ENCODE measurements at regions not wholly inside any gene's neighbourhood (a gene's known extent, or its start where the extent isn't known, plus 50 kb on each side); places are given as distances from the start of the nearest gene placed in this dataset.
A peak's percentile ranks its signal among the peaks of the same experiment; 100 is the strongest.

DNA sequence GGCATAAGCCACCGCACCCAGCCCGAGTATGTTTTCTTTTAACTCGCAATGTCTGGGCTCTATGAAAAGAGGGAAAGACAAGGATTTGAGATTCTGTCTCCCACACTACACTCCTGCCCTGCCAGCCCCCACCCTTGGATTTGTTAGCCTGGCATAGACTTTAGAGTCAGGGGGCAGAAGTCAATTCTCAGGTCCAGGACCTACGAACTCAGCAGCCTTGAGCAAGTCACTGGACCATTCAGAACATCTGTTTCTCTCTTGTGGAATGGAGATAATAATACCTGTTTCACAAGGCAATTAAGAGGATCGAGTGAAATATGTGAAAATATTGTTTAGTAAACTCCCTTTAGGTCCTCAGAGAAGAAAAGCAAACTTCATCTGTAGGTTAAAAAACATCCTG lies 66.1 kb upstream of the FUT8 start:
- Histone ChIP-seq H4K20me1 (no peaks in the 10 kb centered on the region), H3K27me3 (peaks cover 0 to 10% (median 0%) of the 10 kb centered on the region in 11 experiments; a peak in 1 of 22 replicates), H3K4me2 (peak overlapping the region in 4 of 11 experiments; percentile 13 to 76 (median 60); a peak in 8 of 22 replicates), H3K27ac (peak overlapping the region in 1 of 11 experiments; percentile 39; a peak in 3 of 22 replicates), H3K36me3 (no peaks in the 10 kb centered on the region), H3K4me1 (peaks cover 0 to 15% (median 0%) of the 10 kb centered on the region in 10 experiments; a peak in 6 of 20 replicates), H3K9me3 (replicated peaks in 1 of 11) (no peaks in the 10 kb centered on the region), H3K9ac (peak overlapping the region in 1 of 11 experiments; percentile 17; a peak in 1 of 22 replicates), H3K4me3 (no peak overlapping the region)
- TF ChIP-seq Cebpa-rat (IDR thresholded peaks at IDR 0.05): no peak

GRCh38 chr14:65346895-65347294 lies 65.6 kb upstream of the FUT8 start:
- H3K27me3 ChIP-seq: peaks cover 0 to 8% (median 0%) of the 10 kb centered on the region in 11 experiments; a peak in 1 of 22 replicates
- H3K9me3 ChIP-seq (replicated peaks in 1 of 11): no peaks in the 10 kb centered on the region
- no peak overlapping the region for H3K4me3 ChIP-seq
- H3K4me2 ChIP-seq: peak overlapping the region in 4 of 11 experiments; percentile 13 to 76 (median 60); a peak in 8 of 22 replicates
- TF ChIP-seq Cebpa-rat (IDR thresholded peaks at IDR 0.05): no peak
- peaks cover 0 to 15% (median 0%) of the 10 kb centered on the region in 10 experiments; a peak in 6 of 20 replicates for H3K4me1 ChIP-seq
- H3K36me3 ChIP-seq: no peaks in the 10 kb centered on the region
- no peaks in the 10 kb centered on the region for H4K20me1 ChIP-seq
- peak overlapping the region in 1 of 11 experiments; percentile 39; a peak in 3 of 22 replicates for H3K27ac ChIP-seq
- H3K9ac ChIP-seq: peak overlapping the region in 1 of 11 experiments; percentile 17; a peak in 1 of 22 replicates

GRCh38 chr14:65348137-65348536 lies 64.4 kb upstream of the FUT8 start:
- Histone ChIP-seq H3K4me3 (no peak overlapping the region), H3K27me3 (peaks cover 0 to 4% (median 0%) of the 10 kb centered on the region in 11 experiments; a peak in 1 of 22 replicates), H3K9ac (no peak overlapping the region), H3K36me3 (no peaks in the 10 kb centered on the region), H3K9me3 (replicated peaks in 1 of 11) (no peaks in the 10 kb centered on the region), H3K27ac (no peak overlapping the region), H3K4me1 (peaks cover 2 to 15% (median 4%) of the 10 kb centered on the region in 10 experiments; a peak in 17 of 20 replicates), H3K4me2 (no peak overlapping the region), H4K20me1 (no peaks in the 10 kb centered on the region)
- TF ChIP-seq Cebpa-rat (IDR thresholded peaks at IDR 0.05): no peak

DNA sequence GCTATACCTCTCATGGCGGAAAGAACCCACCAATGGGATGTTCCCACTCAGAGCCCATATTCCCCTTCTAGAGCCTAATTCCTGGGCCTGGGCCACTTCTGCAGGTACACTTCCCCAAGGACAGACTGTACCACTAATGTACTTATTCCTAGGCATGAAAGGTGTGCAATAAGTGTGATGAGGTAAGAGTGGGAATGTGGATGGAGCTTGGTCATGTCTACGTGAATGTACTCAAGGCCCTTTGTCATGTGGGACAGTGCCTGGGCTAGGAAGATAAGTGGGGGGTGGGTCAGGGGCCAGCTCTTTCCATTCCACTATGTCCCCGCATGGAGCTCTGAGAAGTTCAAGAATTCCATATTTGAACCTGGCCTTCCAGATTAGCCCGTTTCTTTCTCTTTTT lies 63.4 kb upstream of the FUT8 start:
- Histone ChIP-seq H3K9ac (no peak overlapping the region), H3K27me3 (peaks cover 0 to 4% (median 0%) of the 10 kb centered on the region in 11 experiments; a peak in 1 of 22 replicates), H3K9me3 (replicated peaks in 1 of 11) (no peaks in the 10 kb centered on the region), H4K20me1 (no peaks in the 10 kb centered on the region), H3K4me2 (no peak overlapping the region), H3K4me3 (no peak overlapping the region), H3K36me3 (no peaks in the 10 kb centered on the region), H3K27ac (no peak overlapping the region), H3K4me1 (peaks cover 4 to 18% (median 9%) of the 10 kb centered on the region in 10 experiments; a peak in 17 of 20 replicates)
- 0 out of 22 replicates have a peak, but pooled peaks of 1 of the 11 experiments have one; percentile 39 for TF ChIP-seq Cebpa-rat (IDR thresholded peaks at IDR 0.05)

- no peaks in the 10 kb centered on the region for H3K36me3 ChIP-seq
- H3K4me2 ChIP-seq: no peak overlapping the region
- H3K4me3 ChIP-seq: no peak overlapping the region
- peaks cover 0 to 7% (median 0%) of the 10 kb centered on the region in 11 experiments; a peak in 1 of 22 replicates for H3K27me3 ChIP-seq
- peaks cover 4 to 15% (median 11%) of the 10 kb centered on the region in 10 experiments; a peak in 17 of 20 replicates for H3K4me1 ChIP-seq
- no peak for TF ChIP-seq Cebpa-rat (IDR thresholded peaks at IDR 0.05)
- H3K9ac ChIP-seq: no peak overlapping the region
- H4K20me1 ChIP-seq: no peaks in the 10 kb centered on the region
- no peak overlapping the region for H3K27ac ChIP-seq
- no peaks in the 10 kb centered on the region for H3K9me3 ChIP-seq (replicated peaks in 1 of 11)
Observed at GRCh38 chr14:65351493-65352194, 60.9 kb upstream of the FUT8 start.

DNA sequence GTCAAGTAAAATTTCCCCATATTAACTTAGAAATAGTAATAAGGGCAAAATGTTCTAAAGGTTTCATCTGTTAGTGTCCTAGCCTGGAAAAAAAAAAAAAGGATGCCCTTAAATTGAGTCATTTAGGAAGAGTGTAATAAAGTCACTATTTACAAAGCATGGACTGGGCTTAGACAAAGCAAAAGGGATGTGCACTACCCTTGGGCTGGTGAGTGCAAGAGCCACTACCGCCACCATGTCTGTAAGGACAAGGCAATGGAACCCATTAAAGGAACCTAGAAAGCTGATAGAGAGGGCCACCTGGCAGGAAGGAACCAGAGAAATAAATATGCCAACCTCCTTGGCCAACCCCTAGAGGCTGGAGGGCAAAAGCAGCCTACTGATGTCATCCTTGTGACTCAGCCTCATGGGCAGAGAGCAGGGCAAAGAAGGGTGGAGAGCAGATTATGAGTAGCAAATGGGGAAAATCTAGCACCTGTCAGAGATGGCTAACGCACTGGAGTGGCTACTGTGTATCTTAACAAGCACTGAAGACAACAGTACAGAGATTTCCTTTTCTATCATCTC lies 59.5 kb upstream of the FUT8 start:
- Histone ChIP-seq H3K27ac (no peak overlapping the region), H4K20me1 (no peaks in the 10 kb centered on the region), H3K9ac (no peak overlapping the region), H3K27me3 (peaks cover 0 to 6% (median 0%) of the 10 kb centered on the region in 11 experiments; a peak in 1 of 22 replicates), H3K4me3 (no peak overlapping the region), H3K4me1 (peaks cover 0 to 23% (median 12%) of the 10 kb centered on the region in 10 experiments; a peak in 11 of 20 replicates), H3K36me3 (no peaks in the 10 kb centered on the region), H3K9me3 (replicated peaks in 1 of 11) (no peaks in the 10 kb centered on the region), H3K4me2 (peak overlapping the region in 9 of 11 experiments; percentile 1 to 50 (median 26); a peak in 12 of 22 replicates)
- TF ChIP-seq Cebpa-rat (IDR thresholded peaks at IDR 0.05): no peak

- Histone ChIP-seq H3K27ac (no peak overlapping the region), H3K4me3 (no peak overlapping the region), H3K4me2 (no peak overlapping the region; a peak in 1 of 22 replicates), H3K36me3 (no peaks in the 10 kb centered on the region), H3K9me3 (replicated peaks in 1 of 11) (no peaks in the 10 kb centered on the region), H3K27me3 (0 out of 22 replicates have a peak, but pooled peaks cover 0 to 4% (median 0%) of the 10 kb centered on the region in 11 experiments), H4K20me1 (no peaks in the 10 kb centered on the region), H3K4me1 (peaks cover 0 to 25% (median 12%) of the 10 kb centered on the region in 10 experiments; a peak in 12 of 20 replicates), H3K9ac (no peak overlapping the region)
- no peak for TF ChIP-seq Cebpa-rat (IDR thresholded peaks at IDR 0.05)
Observed at GRCh38 chr14:65354131-65354530, 58.4 kb upstream of the FUT8 start.

- TF ChIP-seq Cebpa-rat (IDR thresholded peaks at IDR 0.05): no peak
- Histone ChIP-seq H3K4me3 (no peak overlapping the region), H3K4me2 (no peak overlapping the region), H4K20me1 (no peaks in the 10 kb centered on the region), H3K9ac (no peak overlapping the region), H3K27me3 (0 out of 22 replicates have a peak, but pooled peaks cover 0 to 4% (median 0%) of the 10 kb centered on the region in 11 experiments), H3K9me3 (replicated peaks in 1 of 11) (no peaks in the 10 kb centered on the region), H3K27ac (no peak overlapping the region), H3K4me1 (peaks cover 0 to 30% (median 18%) of the 10 kb centered on the region in 10 experiments; a peak in 15 of 20 replicates), H3K36me3 (no peaks in the 10 kb centered on the region)
Observed at GRCh38 chr14:65354715-65355114, 57.8 kb upstream of the FUT8 start.

DNA sequence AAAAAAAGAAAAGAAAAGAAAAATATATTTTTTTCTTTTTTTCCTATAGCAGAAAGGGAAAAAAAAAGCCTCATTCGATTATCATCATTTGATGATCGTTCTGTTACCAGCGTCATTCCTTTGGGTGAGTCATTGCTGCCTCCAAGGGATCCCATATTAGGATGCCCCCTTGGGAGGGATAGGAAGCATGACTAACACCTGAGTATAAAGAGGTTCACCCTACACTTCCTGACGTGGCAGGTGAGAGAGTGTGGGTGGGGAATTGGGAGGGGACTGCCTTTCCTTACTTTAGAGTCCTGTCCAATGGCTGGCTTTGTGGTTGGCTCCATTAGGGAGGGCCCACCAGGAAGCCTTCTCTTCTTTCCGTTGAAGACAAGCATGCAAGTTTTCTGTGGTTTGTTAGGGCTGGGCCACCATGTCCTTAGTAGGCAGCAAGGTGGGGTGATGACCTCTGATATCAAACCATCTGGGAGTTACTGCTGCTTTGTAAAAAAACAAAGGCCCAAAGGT lies 56.1 kb upstream of the FUT8 start:
- peaks cover 0 to 38% (median 21%) of the 10 kb centered on the region in 10 experiments; a peak in 15 of 20 replicates for H3K4me1 ChIP-seq
- H4K20me1 ChIP-seq: no peaks in the 10 kb centered on the region
- no peaks in the 10 kb centered on the region for H3K9me3 ChIP-seq (replicated peaks in 1 of 11)
- no peak overlapping the region for H3K4me3 ChIP-seq
- no peak overlapping the region for H3K27ac ChIP-seq
- H3K4me2 ChIP-seq: peak overlapping the region in 5 of 11 experiments; percentile 11 to 27 (median 19); a peak in 8 of 22 replicates
- no peak overlapping the region for H3K9ac ChIP-seq
- H3K27me3 ChIP-seq: 0 out of 22 replicates have a peak, but pooled peaks cover 0 to 4% (median 0%) of the 10 kb centered on the region in 11 experiments
- H3K36me3 ChIP-seq: no peaks in the 10 kb centered on the region
- TF ChIP-seq Cebpa-rat (IDR thresholded peaks at IDR 0.05): no peak

Data from BLaER1 treated with 17β-estradiol and CSF1 and Interleukin-3, amounts not matched to agents 10 nM and 100 nM (cell line).